Immature natural killer cell (primary cell): ENCODE measurements at regions not wholly inside any gene's neighbourhood (a gene's known extent, or its start where the extent isn't known, plus 50 kb on each side); places are given as distances from the start of the nearest gene placed in this dataset.

Experiments
- DNase-seq, 3 donors: peaks; one replicate each; pipeline ENCODE4 v3.0.0; 2022; ENCODE audit warnings: mixed read lengths in 1 of 3
- H3K27ac Mint-ChIP-seq, 6 donors: one replicate each; pipeline ENCODE4 v1.8.0; 2020; ENCODE audit warnings: mixed read lengths in 6 of 6, mild to moderate bottlenecking in 5 of 6, inconsistent platforms in 4 of 6, moderate library complexity in 3 of 6
- H3K27me3 Mint-ChIP-seq, 3 donors: one replicate each; pipeline ENCODE4 v1.8.0; 2020 to 2021; ENCODE audit warnings: low read depth in 3 of 3, mild to moderate bottlenecking in 3 of 3, mixed read lengths in 3 of 3, moderate library complexity in 3 of 3, inconsistent platforms in 1 of 3
- H3K36me3 Mint-ChIP-seq, 3 donors: one replicate each; pipeline ENCODE4 v1.8.0; 2020; ENCODE audit warnings: mixed read lengths in 3 of 3, inconsistent platforms in 2 of 3, mild to moderate bottlenecking in 2 of 3
- H3K4me1 Mint-ChIP-seq, 2 donors: one replicate each; pipeline ENCODE4 v1.8.0; 2020; ENCODE audit warnings: inconsistent platforms in 2 of 2, mild to moderate bottlenecking in 2 of 2, mixed read lengths in 2 of 2, moderate library complexity in 1 of 2
- H3K4me3 Mint-ChIP-seq, 5 donors: one replicate each; pipeline ENCODE4 v1.8.0; 2020; ENCODE audit warnings: mild to moderate bottlenecking in 5 of 5, mixed read lengths in 5 of 5, inconsistent platforms in 3 of 5, moderate library complexity in 3 of 5
- H3K9me3 Mint-ChIP-seq, 6 donors: one replicate each; pipeline ENCODE4 v1.8.0; 2020; ENCODE audit warnings: mild to moderate bottlenecking in 6 of 6, mixed read lengths in 6 of 6, inconsistent platforms in 4 of 6, moderate library complexity in 3 of 6

GRCh38 chr13:67577361-67577760, 347.2 kb upstream of the PCDH9 start:
- Mint-ChIP-seq H3K27ac (no peak overlapping the region), H3K36me3 (no peaks in the 10 kb centered on the region), H3K9me3 (peaks cover 2 to 39% (median 11%) of the 10 kb centered on the region in 6 donors), H3K27me3 (peaks cover 0 to 3% (median 0%) of the 10 kb centered on the region in 3 donors), H3K4me1 (no peaks in the 10 kb centered on the region), H3K4me3 (no peak overlapping the region)
- no peak for DNase-seq

DNA sequence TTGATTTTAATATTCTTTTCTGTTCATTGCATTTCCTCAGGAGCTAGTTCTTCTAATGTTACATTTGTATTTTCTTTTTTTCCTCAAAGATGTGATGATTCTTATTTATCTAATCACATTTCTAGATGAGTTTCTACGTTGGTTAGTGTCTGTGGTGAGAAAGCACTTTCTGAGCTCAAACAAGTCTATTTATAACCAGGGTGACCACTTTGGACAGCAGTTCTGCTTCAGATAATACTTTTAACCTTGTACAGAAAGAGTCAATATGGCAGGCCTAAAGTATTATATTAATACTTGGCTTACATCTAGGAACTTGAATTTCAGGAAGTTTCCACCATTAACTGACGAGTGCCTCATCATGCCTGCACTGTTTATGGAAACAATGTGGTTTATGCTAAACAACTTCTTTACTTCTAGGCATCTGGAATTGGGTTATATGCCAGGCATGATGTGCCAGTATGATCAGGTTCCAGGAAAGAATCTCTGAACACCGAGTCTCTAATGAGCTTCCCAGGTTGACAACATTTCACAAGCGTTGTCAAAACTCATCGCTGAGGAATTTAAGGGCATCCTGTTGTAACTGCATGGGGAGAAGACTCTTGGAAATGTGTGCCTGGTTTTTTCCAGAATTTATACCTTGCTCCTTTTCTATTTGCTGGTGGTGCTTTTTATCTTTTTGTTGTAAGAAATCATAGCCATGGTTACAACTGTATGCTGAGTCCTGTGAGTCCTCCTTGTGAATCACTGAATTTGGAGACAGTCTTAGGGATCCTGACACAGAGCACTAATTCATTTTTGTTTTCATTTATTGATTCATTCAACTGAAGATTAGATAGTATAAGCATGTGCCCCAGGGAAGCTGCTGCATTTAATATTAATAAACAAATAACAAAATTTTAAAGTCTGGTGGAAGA, 344.4 kb upstream of the PCDH9 start:
- DNase-seq: no peak
- Mint-ChIP-seq H3K4me3 (no peak overlapping the region), H3K27me3 (peaks cover 0 to 3% (median 0%) of the 10 kb centered on the region in 3 donors), H3K27ac (no peak overlapping the region), H3K4me1 (no peaks in the 10 kb centered on the region), H3K9me3 (peaks cover 2 to 60% (median 17%) of the 10 kb centered on the region in 6 donors), H3K36me3 (no peaks in the 10 kb centered on the region)

GRCh38 chr13:67568205-67568604, 338.1 kb upstream of the PCDH9 start:
- Mint-ChIP-seq H3K9me3 (peaks cover 5 to 38% (median 10%) of the 10 kb centered on the region in 6 donors), H3K4me3 (no peak overlapping the region), H3K27ac (no peak overlapping the region), H3K36me3 (no peaks in the 10 kb centered on the region), H3K4me1 (no peaks in the 10 kb centered on the region), H3K27me3 (no peaks in the 10 kb centered on the region)
- no peak for DNase-seq

GRCh38 chr13:67557642-67558241, 327.6 kb upstream of the PCDH9 start:
- DNase-seq: no peak
- peaks cover 0 to 3% (median 2%) of the 10 kb centered on the region in 3 donors for H3K27me3 Mint-ChIP-seq
- no peak overlapping the region for H3K4me3 Mint-ChIP-seq
- H3K36me3 Mint-ChIP-seq: no peaks in the 10 kb centered on the region
- no peak overlapping the region for H3K27ac Mint-ChIP-seq
- H3K9me3 Mint-ChIP-seq: peaks cover 7 to 36% (median 22%) of the 10 kb centered on the region in 6 donors
- no peaks in the 10 kb centered on the region for H3K4me1 Mint-ChIP-seq

GRCh38 chr13:67557118-67557517, 327.0 kb upstream of the PCDH9 start:
- DNase-seq: no peak
- Mint-ChIP-seq H3K36me3 (no peaks in the 10 kb centered on the region), H3K9me3 (peaks cover 7 to 36% (median 22%) of the 10 kb centered on the region in 6 donors), H3K4me3 (no peak overlapping the region), H3K4me1 (no peaks in the 10 kb centered on the region), H3K27me3 (peaks cover 0 to 3% (median 2%) of the 10 kb centered on the region in 3 donors), H3K27ac (no peak overlapping the region)

GRCh38 chr13:67554746-67555452, 324.8 kb upstream of the PCDH9 start:
- Mint-ChIP-seq H3K4me3 (no peak overlapping the region), H3K9me3 (peaks cover 7 to 41% (median 22%) of the 10 kb centered on the region in 6 donors), H3K36me3 (no peaks in the 10 kb centered on the region), H3K4me1 (no peaks in the 10 kb centered on the region), H3K27me3 (peaks cover 0 to 3% (median 2%) of the 10 kb centered on the region in 3 donors), H3K27ac (no peak overlapping the region)
- no peak for DNase-seq

DNA sequence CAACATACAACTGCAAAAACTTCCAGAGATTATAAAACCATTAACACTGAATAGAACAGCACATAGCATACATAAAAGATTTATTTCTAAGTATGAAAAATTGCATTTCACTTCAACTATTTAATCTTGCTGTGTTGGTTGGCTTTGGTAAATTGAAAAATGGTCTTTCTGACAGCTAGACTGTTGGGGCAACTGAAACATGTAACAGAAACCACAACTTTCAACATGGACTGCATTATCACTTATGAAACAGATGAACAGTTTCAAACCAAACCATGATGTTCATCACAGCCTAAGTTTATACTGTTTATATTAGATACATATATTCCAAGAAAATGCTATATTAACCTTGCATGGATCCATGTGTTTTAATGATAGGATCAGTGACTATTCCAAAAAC, 324.1 kb upstream of the PCDH9 start:
- Mint-ChIP-seq H3K27ac (no peak overlapping the region), H3K9me3 (peaks cover 7 to 41% (median 22%) of the 10 kb centered on the region in 6 donors), H3K36me3 (no peaks in the 10 kb centered on the region), H3K4me3 (no peak overlapping the region), H3K4me1 (no peaks in the 10 kb centered on the region), H3K27me3 (peaks cover 0 to 3% (median 2%) of the 10 kb centered on the region in 3 donors)
- DNase-seq: no peak

GRCh38 chr13:67549331-67549730, 319.2 kb upstream of the PCDH9 start:
- H3K36me3 Mint-ChIP-seq: no peaks in the 10 kb centered on the region
- H3K4me1 Mint-ChIP-seq: no peaks in the 10 kb centered on the region
- peaks cover 0 to 14% (median 4%) of the 10 kb centered on the region in 6 donors for H3K9me3 Mint-ChIP-seq
- no peak for DNase-seq
- no peak overlapping the region for H3K4me3 Mint-ChIP-seq
- no peak overlapping the region for H3K27ac Mint-ChIP-seq
- H3K27me3 Mint-ChIP-seq: no peaks in the 10 kb centered on the region

DNA sequence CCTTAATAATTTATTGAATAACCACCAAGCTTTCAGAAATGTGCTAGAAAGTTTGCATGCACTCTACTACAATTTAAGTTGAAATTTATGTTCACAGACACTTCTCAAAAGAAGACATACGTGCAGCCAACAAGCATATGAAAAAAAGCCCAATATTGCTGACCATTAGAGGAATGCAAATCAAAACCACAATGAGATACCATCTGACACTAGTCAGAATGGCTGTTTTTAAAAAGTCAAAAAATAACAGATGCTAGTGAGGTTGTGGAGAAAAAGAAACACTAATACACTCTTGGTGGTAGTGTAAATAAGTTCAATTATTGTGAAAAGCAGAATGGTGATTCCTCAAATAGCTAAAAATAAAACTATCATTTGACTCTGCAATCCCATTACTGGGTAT, 308.8 kb upstream of the PCDH9 start:
- no peaks in the 10 kb centered on the region for H3K27me3 Mint-ChIP-seq
- DNase-seq: no peak
- no peaks in the 10 kb centered on the region for H3K36me3 Mint-ChIP-seq
- no peak overlapping the region for H3K27ac Mint-ChIP-seq
- no peak overlapping the region for H3K4me3 Mint-ChIP-seq
- H3K9me3 Mint-ChIP-seq: peaks cover 5 to 38% (median 9%) of the 10 kb centered on the region in 6 donors
- H3K4me1 Mint-ChIP-seq: no peaks in the 10 kb centered on the region

- no peak for DNase-seq
- H3K4me3 Mint-ChIP-seq: no peak overlapping the region
- no peaks in the 10 kb centered on the region for H3K36me3 Mint-ChIP-seq
- peaks cover 0 to 2% (median 1%) of the 10 kb centered on the region in 3 donors for H3K27me3 Mint-ChIP-seq
- peaks cover 3 to 35% (median 11%) of the 10 kb centered on the region in 6 donors for H3K9me3 Mint-ChIP-seq
- no peak overlapping the region for H3K27ac Mint-ChIP-seq
- H3K4me1 Mint-ChIP-seq: no peaks in the 10 kb centered on the region
These were observed 290.8 kb upstream of the PCDH9 start for GRCh38 chr13:67520886-67521285.

DNA sequence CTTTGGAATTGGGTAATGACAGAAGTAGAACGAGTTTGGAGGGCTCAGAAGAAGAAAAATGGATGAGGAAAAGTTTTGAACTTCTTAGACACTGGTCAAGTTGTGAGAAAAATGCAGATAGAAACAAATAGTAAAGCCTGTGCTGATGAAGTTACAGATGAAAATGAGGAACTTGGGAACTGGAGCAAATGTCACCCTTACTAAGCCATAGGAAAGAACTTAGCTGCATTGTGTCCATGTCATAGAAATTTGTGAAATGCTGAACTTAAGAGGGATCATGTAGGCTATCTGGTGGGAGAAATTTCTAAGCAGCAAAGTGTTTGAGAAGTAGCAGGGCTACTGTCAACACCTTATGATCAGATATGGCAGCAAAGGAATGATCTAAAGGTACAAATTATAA, 289.2 kb upstream of the PCDH9 start:
- H3K27me3 Mint-ChIP-seq: peaks cover 0 to 2% (median 1%) of the 10 kb centered on the region in 3 donors
- H3K9me3 Mint-ChIP-seq: peaks cover 1 to 24% (median 6%) of the 10 kb centered on the region in 6 donors
- no peaks in the 10 kb centered on the region for H3K4me1 Mint-ChIP-seq
- no peak overlapping the region for H3K27ac Mint-ChIP-seq
- no peaks in the 10 kb centered on the region for H3K36me3 Mint-ChIP-seq
- H3K4me3 Mint-ChIP-seq: no peak overlapping the region
- DNase-seq: no peak

- no peaks in the 10 kb centered on the region for H3K36me3 Mint-ChIP-seq
- H3K27me3 Mint-ChIP-seq: peaks cover 0 to 2% (median 1%) of the 10 kb centered on the region in 3 donors
- H3K27ac Mint-ChIP-seq: no peak overlapping the region
- DNase-seq: no peak
- peaks cover 0 to 22% (median 6%) of the 10 kb centered on the region in 6 donors for H3K9me3 Mint-ChIP-seq
- no peak overlapping the region for H3K4me3 Mint-ChIP-seq
- H3K4me1 Mint-ChIP-seq: no peaks in the 10 kb centered on the region
These were observed 288.6 kb upstream of the PCDH9 start for GRCh38 chr13:67518785-67519184.

GRCh38 chr13:67515895-67516294, 285.8 kb upstream of the PCDH9 start:
- H3K36me3 Mint-ChIP-seq: no peaks in the 10 kb centered on the region
- H3K4me1 Mint-ChIP-seq: no peaks in the 10 kb centered on the region
- H3K27ac Mint-ChIP-seq: no peak overlapping the region
- no peak overlapping the region for H3K4me3 Mint-ChIP-seq
- peaks cover 0 to 2% (median 1%) of the 10 kb centered on the region in 3 donors for H3K27me3 Mint-ChIP-seq
- H3K9me3 Mint-ChIP-seq: peaks cover 0 to 20% (median 5%) of the 10 kb centered on the region in 6 donors
- DNase-seq: no peak

GRCh38 chr13:67509018-67509417, 278.9 kb upstream of the PCDH9 start:
- DNase-seq: no peak
- Mint-ChIP-seq H3K9me3 (peaks cover 0 to 28% (median 7%) of the 10 kb centered on the region in 6 donors), H3K27ac (no peak overlapping the region)

More at GRCh38 chr13:67509018-67509417, 278.9 kb upstream of the PCDH9 start:
- Mint-ChIP-seq H3K27me3 (no peaks in the 10 kb centered on the region), H3K4me1 (no peaks in the 10 kb centered on the region), H3K36me3 (no peaks in the 10 kb centered on the region), H3K4me3 (no peak overlapping the region)
